RPMI7951 (cell line): ENCODE measurements at regions not wholly inside any gene's neighbourhood (a gene's known extent, or its start where the extent isn't known, plus 50 kb on each side); places are given as distances from the start of the nearest gene placed in this dataset.

Experiments used
- DNase-seq: peaks from one replicate; pipeline ENCODE4 v3.0.0-alpha.2; 2012; ENCODE audit warnings: low read depth

DNA sequence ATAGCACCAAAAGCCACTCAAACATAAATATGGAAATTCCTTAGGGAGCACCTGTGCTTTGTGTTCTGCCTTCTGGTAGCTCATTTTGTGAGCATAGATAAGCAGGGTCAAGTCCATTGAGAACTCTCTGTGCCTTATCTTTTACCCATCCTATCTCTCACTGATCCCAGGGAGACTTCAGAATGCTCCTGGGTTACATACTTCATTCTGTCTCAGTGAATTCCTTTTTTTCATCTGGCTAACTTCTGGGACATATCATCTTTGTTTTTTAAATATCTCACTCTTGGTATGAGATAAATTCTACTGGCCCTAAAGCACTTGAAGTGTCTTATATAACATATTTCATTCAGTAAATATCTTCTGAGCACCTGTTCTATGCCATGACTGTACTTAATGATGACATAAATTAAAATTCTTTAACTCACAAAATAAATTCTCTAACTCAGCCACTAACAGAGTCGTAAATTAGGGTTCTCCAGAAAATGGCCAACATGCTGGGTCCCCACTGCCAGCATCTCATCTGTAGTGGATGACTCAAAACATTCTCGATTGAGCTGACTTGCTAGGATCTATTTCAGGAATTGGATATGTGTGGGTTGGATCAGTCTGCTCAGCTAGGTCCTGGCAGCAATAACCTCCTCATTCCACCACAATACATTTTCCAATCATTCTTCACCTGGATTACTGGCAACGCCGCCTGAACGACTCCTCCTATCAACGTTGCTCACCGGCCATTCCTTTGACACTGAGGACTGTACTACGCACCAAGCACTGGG is 170.2 kb downstream of the FOXO1 start:
- no peak for DNase-seq

DNA sequence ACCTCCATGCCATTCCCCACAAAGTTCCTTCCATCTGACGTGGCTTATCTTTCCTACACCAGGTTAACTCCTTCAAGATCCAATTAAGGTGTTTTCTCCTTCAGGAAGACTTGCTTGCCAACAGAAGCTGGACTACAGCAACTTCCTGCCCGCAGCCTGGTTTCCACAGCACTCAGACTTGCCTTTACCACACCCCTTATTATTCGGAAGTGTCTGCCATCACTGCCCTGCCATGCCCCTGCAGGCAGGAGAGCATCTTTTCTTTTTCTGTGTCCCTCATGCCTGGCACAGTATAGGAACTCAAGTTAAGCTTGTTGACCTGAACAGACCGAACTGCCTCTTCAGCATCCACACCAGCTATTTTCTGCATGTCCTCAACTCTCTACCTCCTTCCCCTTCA is 168.0 kb downstream of the FOXO1 start:
- no peak for DNase-seq

DNA sequence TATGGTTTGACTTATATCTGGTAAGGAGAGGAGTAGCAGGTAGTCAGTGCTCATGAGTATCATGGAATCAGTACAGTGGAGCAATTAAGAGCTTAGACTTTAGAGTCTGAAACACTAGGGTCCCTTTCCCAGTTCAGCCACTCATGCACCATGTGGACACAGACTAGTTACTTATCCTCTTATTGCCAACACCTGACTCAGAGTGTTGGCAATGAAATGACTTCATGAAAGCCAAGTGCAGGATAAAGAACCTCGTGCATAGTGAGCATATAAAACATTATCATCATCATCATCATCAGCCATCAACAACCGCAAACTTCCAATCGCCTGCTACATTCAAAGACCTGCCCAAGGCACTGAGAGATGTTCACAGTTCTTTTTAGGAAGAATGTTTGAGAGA is 164.2 kb downstream of the FOXO1 start:
- no peak for DNase-seq

DNA sequence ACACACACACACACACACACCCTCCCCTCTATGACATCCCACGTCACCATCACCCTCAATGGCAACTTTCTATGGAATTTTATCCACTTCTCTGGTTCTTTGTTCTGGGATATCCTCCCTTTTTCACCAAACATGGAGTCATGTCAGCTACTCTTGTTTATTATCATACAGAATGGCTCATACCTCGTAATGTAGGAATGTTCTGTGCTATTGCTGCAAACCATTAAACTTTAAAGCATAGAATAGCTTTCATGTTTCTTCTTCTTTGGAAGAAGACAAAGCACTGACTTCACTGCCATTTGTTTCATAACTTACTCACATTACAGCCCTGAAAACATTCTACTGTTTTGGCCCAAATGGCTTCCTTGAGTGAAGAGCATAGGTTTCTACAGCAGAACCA is 163.4 kb downstream of the FOXO1 start:
- DNase-seq, result no peak

DNA sequence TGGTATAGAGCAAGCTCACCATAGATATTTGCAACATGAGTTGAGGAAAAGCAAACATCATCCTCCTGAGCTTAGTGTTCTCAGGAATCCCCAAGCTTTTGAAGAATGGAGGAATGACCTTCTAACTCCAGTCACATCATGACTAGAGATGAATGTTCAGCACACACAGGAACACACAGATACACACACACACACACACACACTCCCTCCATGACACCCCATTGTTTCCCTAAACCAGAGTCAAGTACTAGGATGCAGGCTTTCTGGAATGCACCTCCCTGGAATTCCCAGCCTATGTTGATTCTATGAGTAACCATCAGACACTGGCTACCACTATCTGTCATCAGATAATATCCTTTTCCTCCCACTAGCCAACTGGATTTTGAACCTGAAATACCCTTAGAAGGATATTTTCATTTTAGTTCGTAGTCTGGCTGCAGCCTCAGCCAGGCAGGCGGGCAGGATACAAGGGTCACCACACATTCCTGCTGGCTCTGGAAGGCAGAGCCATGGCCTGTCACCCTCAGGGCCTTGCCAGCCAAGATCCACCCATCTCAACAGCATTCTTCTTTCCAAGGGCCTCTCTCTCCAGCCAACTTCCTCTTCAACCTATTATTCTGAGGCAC is 162.4 kb downstream of the FOXO1 start:
- DNase-seq, result peak; percentile 81

DNA sequence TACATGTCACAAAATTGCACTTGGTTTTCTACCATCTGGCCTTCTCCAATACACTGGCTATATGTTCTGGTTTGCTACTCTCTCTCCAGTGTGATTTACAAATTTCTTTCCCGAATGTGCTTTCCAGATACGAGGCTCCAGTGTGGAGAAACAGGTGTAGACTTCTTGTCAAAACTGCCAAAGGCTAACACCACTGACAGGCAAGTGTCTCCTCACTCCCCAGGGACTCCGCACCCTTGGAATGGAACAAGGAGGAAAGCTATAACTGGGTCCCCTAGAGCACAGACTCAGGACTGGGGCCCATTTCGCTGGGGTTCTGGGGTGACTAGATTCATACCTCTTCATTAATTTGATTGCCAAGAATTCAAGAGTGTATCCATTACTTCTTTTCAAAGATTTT is 161.8 kb downstream of the FOXO1 start:
- DNase-seq, result no peak

DNA sequence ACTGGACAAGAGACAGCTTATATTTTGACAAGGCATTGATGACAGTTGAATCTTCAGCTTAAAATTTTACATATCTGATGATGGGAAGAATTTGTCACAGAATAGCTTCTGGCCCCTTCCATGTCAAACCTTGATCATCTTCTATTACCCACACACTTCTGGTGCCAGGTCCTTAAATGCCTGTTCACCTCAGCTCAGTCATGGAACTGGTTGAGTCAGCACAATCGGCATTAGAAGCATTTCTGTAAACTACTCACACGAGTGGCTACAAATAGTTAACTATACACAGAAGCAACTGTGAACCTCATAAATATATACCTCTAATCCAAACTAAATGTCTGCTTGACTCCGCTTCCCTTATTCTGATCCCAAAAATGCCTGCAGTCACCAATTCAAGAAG is 161.2 kb downstream of the FOXO1 start:
- DNase-seq, result no peak
